ENCODE measurements at regions not wholly inside any gene's neighbourhood (a gene's known extent, or its start where the extent isn't known, plus 50 kb on each side); places are given as distances from the start of the nearest gene placed in this dataset.

- TF ChIP-seq CTCF (conservative IDR thresholded peaks at IDR 0.05; ENCODE audit: low read depth, low read length) (no peak), EZH2 (IDR thresholded peaks at IDR 0.05; ENCODE audit: borderline replicate concordance, low read depth, low read length, poor library complexity, severe bottlenecking) (no peak)
These were observed 51.0 kb upstream of the CA10 start for GRCh38 chr17:52209507-52209906.

All from A673 (cell line).